ENCODE measurements at regions not wholly inside any gene's neighbourhood (a gene's known extent, or its start where the extent isn't known, plus 50 kb on each side); places are given as distances from the start of the nearest gene placed in this dataset.

- H3K4me3 ChIP-seq (ENCODE audit: low read depth, low read length) = no peak overlapping the region
- H3K9me3 ChIP-seq (ENCODE audit: control insufficient read depth, insufficient read depth, low read depth, low read length) = no peaks in the 10 kb centered on the region
- H3K36me3 ChIP-seq (ENCODE audit: control insufficient read depth in 2 of 2, insufficient read depth in 1 of 2, low read length in 2 of 2) = no peaks in the 10 kb centered on the region
- POLR2A ChIA-PET = no interaction called here
- no peaks in the 10 kb centered on the region for H3K4me1 ChIP-seq (ENCODE audit: control insufficient read depth, insufficient read depth, low read length)
- H3K27ac ChIP-seq (ENCODE audit: extremely low read depth, low read depth, low read length) = no peak overlapping the region
- CTCF ChIA-PET = interaction anchor here (0.5 kb wide), 1 partner anchor 451 kb away, joined by 3 read pairs; no protein-coding TSS in a partner anchor
- no peak for TF ChIP-seq ZIC2 (tag by site-specific recombination; IDR thresholded peaks at IDR 0.05)
- TF ChIP-seq ZNF292 (tag by site-specific recombination; IDR thresholded peaks at IDR 0.05; ENCODE audit: borderline replicate concordance, low read depth) = no peak
- no peak for TF ChIP-seq ZNF341 (tag by site-specific recombination; IDR thresholded peaks at IDR 0.05; ENCODE audit: low read depth)
- TF ChIP-seq GLI2 (tag by site-specific recombination; IDR thresholded peaks at IDR 0.05; ENCODE audit: borderline replicate concordance, low read depth) = no peak
- no peak for TF ChIP-seq AEBP2 (tag by site-specific recombination; IDR thresholded peaks at IDR 0.05; ENCODE audit: borderline replicate concordance)
- no peak for TF ChIP-seq ZNF155 (tag by site-specific recombination; IDR thresholded peaks at IDR 0.05)
- TF ChIP-seq ZNF792 (tag by site-specific recombination; IDR thresholded peaks at IDR 0.05) = no peak
- no peak for TF ChIP-seq PRDM4 (tag by site-specific recombination; IDR thresholded peaks at IDR 0.05)
- TF ChIP-seq ZNF580 (tag by site-specific recombination; IDR thresholded peaks at IDR 0.05) = no peak
- TF ChIP-seq ZNF777 (tag by site-specific recombination; IDR thresholded peaks at IDR 0.05; ENCODE audit: borderline replicate concordance) = no peak
- no peak for TF ChIP-seq ZSCAN30 (tag by site-specific recombination; IDR thresholded peaks at IDR 0.05)
- no peak for TF ChIP-seq INSM2 (tag by site-specific recombination; IDR thresholded peaks at IDR 0.05)
Observed at GRCh38 chr1:115224636-115225035, 113.4 kb downstream of the NGF start.

GRCh38 chr1:115222616-115223402 lies 115.2 kb downstream of the NGF start:
- Histone ChIP-seq H3K4me3 (ENCODE audit: low read depth, low read length) (no peak overlapping the region), H3K36me3 (ENCODE audit: control insufficient read depth in 2 of 2, insufficient read depth in 1 of 2, low read length in 2 of 2) (no peaks in the 10 kb centered on the region), H3K4me1 (ENCODE audit: control insufficient read depth, insufficient read depth, low read length) (no peaks in the 10 kb centered on the region), H3K27ac (ENCODE audit: extremely low read depth, low read depth, low read length) (no peak overlapping the region), H3K9me3 (ENCODE audit: control insufficient read depth, insufficient read depth, low read depth, low read length) (no peaks in the 10 kb centered on the region)
- CTCF ChIA-PET = interaction anchor here (0.6 kb wide), 1 partner anchor 241 kb away, joined by 3 read pairs; no protein-coding TSS in a partner anchor
- POLR2A ChIA-PET = no interaction called here
- TF ChIP-seq HOXC10 (CRISPR knock-in tag; IDR thresholded peaks at IDR 0.05) = no peak
- TF ChIP-seq PBX3 (CRISPR knock-in tag; IDR thresholded peaks at IDR 0.05) = no peak
- TF ChIP-seq ZNF555 (tag by site-specific recombination; conservative IDR thresholded peaks at IDR 0.05) = no peak
- TF ChIP-seq ZNF112 (tag by site-specific recombination; IDR thresholded peaks at IDR 0.05) = no peak
- TF ChIP-seq GLIS1 (tag by site-specific recombination; IDR thresholded peaks at IDR 0.05) = no peak
- no peak for TF ChIP-seq ZNF521 (tag by site-specific recombination; IDR thresholded peaks at IDR 0.05)
- TF ChIP-seq ZNF513 (tag by site-specific recombination; IDR thresholded peaks at IDR 0.05) = no peak
- TF ChIP-seq ZNF549 (tag by site-specific recombination; IDR thresholded peaks at IDR 0.05) = no peak
- TF ChIP-seq SCRT1 (tag by site-specific recombination; IDR thresholded peaks at IDR 0.05; ENCODE audit: borderline replicate concordance) = no peak
